Common myeloid progenitor, CD34-positive (primary cell): ENCODE measurements at regions not wholly inside any gene's neighbourhood (a gene's known extent, or its start where the extent isn't known, plus 50 kb on each side); places are given as distances from the start of the nearest gene placed in this dataset.

Source experiments
- CTCF ChIA-PET: fragments of 350-600 bp; sonication (Branson Sonifier 250); formaldehyde crosslinking; loops from one replicate; lab custom pipeline; 2021; ENCODE audit warnings: antibody characterized with exemption; lab: Charles Lee
- POLR2A ChIA-PET: fragments of 350-600 bp; sonication (Branson Sonifier 250); formaldehyde crosslinking; loops from one replicate; lab custom pipeline; 2021; ENCODE audit warnings: antibody characterized with exemption; lab: Charles Lee
- DNase-seq, 3 donors: peaks; one replicate each; pipeline versions ENCODE4 v3.0.0 to v3.0.0-alpha.2; 2013
- H3K27ac ChIP-seq, 2 experiments: 1 replicate in 1 of 2; 2 replicates in 1 of 2; pipeline ENCODE4 v1.7.0; 2013; ENCODE audit warnings: inconsistent platforms in 2 of 2, low read length in 2 of 2, mild to moderate bottlenecking in 2 of 2, low read depth in 1 of 2, moderate library complexity in 1 of 2; ENCODE audit not compliant: severe bottlenecking in 2 of 2, insufficient read depth in 1 of 2, poor library complexity in 1 of 2
- H3K27me3 ChIP-seq, 5 experiments: replicated peaks in 2 of 5; 1 replicate in 3 of 5; 2 replicates in 2 of 5; pipeline versions ENCODE4 v1.6.1 to v1.7.0; 2013; ENCODE audit warnings: low read length in 4 of 5, mild to moderate bottlenecking in 2 of 5, moderate library complexity in 2 of 5, inconsistent platforms in 1 of 5; ENCODE audit not compliant: insufficient read depth in 5 of 5, control insufficient read depth in 4 of 5
- H3K36me3 ChIP-seq, 4 experiments: 1 replicate in 2 of 4; 2 replicates in 2 of 4; pipeline versions ENCODE4 v1.6.1 to v1.7.0; 2013; ENCODE audit warnings: low read length in 3 of 4, control low read depth in 1 of 4, mild to moderate bottlenecking in 1 of 4; ENCODE audit not compliant: control insufficient read depth in 4 of 4, insufficient read depth in 4 of 4
- H3K4me1 ChIP-seq, 4 experiments: 1 replicate in 3 of 4; 2 replicates in 1 of 4; pipeline versions ENCODE4 v1.6.1 to v1.7.1; 2013; ENCODE audit warnings: low read length in 3 of 4, mild to moderate bottlenecking in 3 of 4, control low read depth in 1 of 4, inconsistent platforms in 1 of 4, moderate library complexity in 1 of 4; ENCODE audit not compliant: control insufficient read depth in 4 of 4, insufficient read depth in 4 of 4; ENCODE audit errors: control extremely low read depth in 1 of 4
- H3K4me3 ChIP-seq, 7 experiments: 1 replicate in 4 of 7; 2 replicates in 3 of 7; pipeline versions ENCODE4 v1.5.1 to v1.7.0; 2013; ENCODE audit warnings: mild to moderate bottlenecking in 7 of 7, low read length in 6 of 7, moderate library complexity in 6 of 7, inconsistent platforms in 2 of 7, low read depth in 2 of 7, control low read depth in 1 of 7; ENCODE audit not compliant: insufficient read depth in 4 of 7, control insufficient read depth in 1 of 7; ENCODE audit errors: extremely low read depth in 1 of 7
- H3K9me3 ChIP-seq, 5 experiments: 1 replicate in 4 of 5; 2 replicates in 1 of 5; pipeline versions ENCODE4 v1.6.1 to v1.7.1; 2013; ENCODE audit warnings: low read length in 4 of 5, mild to moderate bottlenecking in 2 of 5, inconsistent platforms in 1 of 5, low read depth in 1 of 5, moderate library complexity in 1 of 5; ENCODE audit not compliant: control insufficient read depth in 4 of 5, insufficient read depth in 2 of 5; ENCODE audit errors: control extremely low read depth in 1 of 5
- WGBS: methylation state at CpG from one replicate; pipeline ENCODE4 v1.1.5; 2013; ENCODE audit not compliant: insufficient coverage; 5-methylcytosine and 5-hydroxymethylcytosine counted together

DNA sequence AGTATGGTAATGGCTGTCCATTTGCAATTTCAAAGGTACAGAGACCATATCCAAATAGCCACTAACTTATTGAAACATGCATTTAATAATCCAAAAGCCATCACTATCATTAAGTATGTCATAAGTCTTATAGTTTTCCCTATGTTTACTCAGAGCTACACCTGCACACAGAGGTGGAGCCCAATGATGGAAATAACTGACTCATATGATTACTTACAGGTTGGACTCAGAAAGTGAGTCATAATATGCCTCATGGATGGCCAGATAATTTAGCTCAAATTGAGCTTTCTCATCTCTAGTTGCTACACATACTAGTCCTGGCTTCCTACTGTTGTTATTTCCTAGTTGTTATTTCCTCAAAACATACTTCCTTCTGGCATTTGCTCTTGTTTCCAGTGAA is 104.4 kb upstream of the KHDRBS2 start:
- CTCF ChIA-PET: interaction anchor here (0.6 kb wide), 1 partner anchor 12 kb away, joined by 3 read pairs; no protein-coding TSS in a partner anchor
- peak in 1 of 3 donors; percentile 13 for DNase-seq
- POLR2A ChIA-PET: no interaction called here
- Histone ChIP-seq H3K4me3 (no peak overlapping the region), H3K4me1 (peaks cover 0 to 7% (median 0%) of the 10 kb centered on the region in 4 experiments), H3K9me3 (no peaks in the 10 kb centered on the region), H3K27ac (no peak overlapping the region), H3K36me3 (no peaks in the 10 kb centered on the region), H3K27me3 (no peaks in the 10 kb centered on the region)

DNA sequence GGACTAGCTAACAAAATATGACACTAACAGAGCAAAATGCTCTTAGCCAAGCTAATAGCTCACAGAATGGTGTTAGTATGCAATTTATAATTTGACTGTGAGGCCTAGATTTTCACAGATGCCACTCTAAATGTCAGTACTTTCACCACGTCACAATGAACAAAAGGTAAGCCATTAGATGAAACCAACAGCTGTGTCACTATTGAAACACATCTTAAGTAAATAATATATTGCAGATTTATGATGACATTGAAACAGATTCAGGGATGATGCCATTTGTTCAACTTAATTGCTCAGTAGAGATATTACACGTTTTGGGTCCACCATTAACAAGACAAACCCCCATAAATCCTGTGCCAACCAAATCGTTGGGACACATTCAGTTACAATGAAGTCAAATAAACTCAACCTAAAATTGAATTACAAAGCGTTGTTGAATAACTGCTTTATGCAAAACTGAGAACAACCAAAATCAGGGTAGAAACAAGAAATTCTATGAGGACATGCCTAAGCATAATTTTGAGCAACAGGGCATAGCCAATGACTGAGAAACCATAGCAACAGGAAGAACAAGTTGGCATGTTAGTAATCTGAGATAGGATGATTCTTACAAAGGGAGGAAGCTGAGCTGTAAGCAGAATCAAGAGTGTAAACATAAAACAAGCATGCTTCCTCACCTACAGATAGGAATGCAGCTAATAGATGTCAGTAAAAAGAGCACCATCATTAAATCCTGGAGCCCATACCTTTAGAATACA is 85.6 kb upstream of the KHDRBS2 start:
- WGBS: 97% methylated on average over 3 of the region's 4 CpGs
- CTCF ChIA-PET: interaction anchor here (1.1 kb wide), 1 partner anchor 9 kb away, joined by 3 read pairs; no protein-coding TSS in a partner anchor

DNA sequence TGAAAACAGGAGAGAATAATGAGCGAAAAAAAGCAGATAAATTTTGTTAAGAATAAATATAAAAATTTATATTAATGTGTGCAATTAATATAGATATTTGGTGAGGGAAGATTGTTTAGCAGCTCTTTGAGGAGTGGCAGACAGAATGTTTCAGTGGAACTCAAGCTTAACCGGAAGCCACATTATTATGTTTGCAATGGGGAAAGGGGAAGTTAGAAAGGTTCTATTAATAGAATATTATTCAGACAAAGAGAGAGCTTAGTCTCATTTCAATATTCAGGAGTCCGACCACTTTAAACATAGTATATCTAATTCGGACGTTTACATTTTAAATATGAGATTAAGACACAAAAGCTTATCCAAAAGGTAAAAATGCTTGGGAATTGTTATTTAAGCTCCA is 81.6 kb upstream of the KHDRBS2 start:
- Histone ChIP-seq H3K36me3 (no peaks in the 10 kb centered on the region), H3K4me3 (peak overlapping the region in 5 of 7 experiments; percentile 35 to 66 (median 45)), H3K27me3 (no peaks in the 10 kb centered on the region), H3K4me1 (peaks cover 0 to 23% (median 12%) of the 10 kb centered on the region in 4 experiments), H3K27ac (peak overlapping the region in 1 of 2 experiments; percentile 82), H3K9me3 (peaks cover 0 to 2% (median 0%) of the 10 kb centered on the region in 5 experiments)
- ChIA-PET POLR2A (no interaction called here), CTCF (no interaction called here)
- no CpG with 5 or more reads among the region's 5 CpGs for WGBS
- peak; percentile 46 to 90 (median 81) for DNase-seq

More for the DNA sequence above, 85.6 kb upstream of the KHDRBS2 start:
- no peak overlapping the region for H3K27ac ChIP-seq
- peaks cover 0 to 23% (median 12%) of the 10 kb centered on the region in 4 experiments for H3K4me1 ChIP-seq
- no peak overlapping the region for H3K4me3 ChIP-seq
- DNase-seq: peak in 2 of 3 donors; percentile 22 to 33
- no peaks in the 10 kb centered on the region for H3K36me3 ChIP-seq
- no peaks in the 10 kb centered on the region for H3K27me3 ChIP-seq
- H3K9me3 ChIP-seq: peaks cover 0 to 4% (median 0%) of the 10 kb centered on the region in 5 experiments
- POLR2A ChIA-PET: no interaction called here

DNA sequence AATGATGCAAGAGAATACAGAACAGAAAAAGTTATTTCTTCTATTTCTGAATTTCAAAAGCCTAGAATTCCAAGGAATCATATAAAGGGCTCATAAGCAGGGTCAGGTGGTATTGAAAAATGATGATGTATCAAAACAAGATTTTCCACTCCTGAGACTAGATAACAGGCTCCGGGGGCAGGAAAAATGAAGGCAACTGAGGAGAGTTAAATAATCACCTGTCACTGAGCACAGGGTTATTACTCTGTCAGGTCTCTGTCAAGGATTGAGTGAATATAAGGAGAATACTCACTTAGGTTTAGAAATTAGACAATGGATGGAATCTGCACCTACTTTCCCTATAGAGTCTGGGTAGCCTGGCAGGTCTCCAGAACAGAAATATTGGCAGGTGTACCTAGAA is 76.1 kb upstream of the KHDRBS2 start:
- CTCF ChIA-PET: no interaction called here

DNA sequence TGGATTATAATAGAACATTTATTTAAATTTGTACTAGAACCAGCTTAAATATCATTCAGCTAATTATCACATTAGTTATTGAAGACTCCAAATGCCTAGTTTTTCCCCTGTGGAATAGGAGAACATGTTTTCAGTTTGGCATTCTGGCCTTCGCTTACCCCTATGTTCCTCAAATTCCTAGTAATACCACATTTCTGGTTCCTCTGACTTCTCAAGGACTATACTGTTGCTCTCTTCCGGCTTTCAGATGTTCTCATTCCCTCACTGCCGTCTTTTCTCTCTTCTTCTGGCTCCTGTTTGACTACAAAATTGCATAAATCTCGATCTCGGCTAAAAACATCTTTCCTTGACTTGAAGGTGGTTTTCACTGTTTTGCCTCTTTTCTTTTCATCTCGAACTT is 71.8 kb upstream of the KHDRBS2 start:
- H3K27me3 ChIP-seq: no peaks in the 10 kb centered on the region
- H3K4me1 ChIP-seq: peaks cover 0 to 6% (median 1%) of the 10 kb centered on the region in 4 experiments
- ChIA-PET POLR2A (no interaction called here), CTCF (no interaction called here)
- peak overlapping the region in 4 of 7 experiments; percentile 13 to 37 (median 29) for H3K4me3 ChIP-seq
- no peaks in the 10 kb centered on the region for H3K9me3 ChIP-seq
- H3K27ac ChIP-seq: peak overlapping the region in 1 of 2 experiments; percentile 36
- DNase-seq: peak in 2 of 3 donors; percentile 20 to 34
- no peaks in the 10 kb centered on the region for H3K36me3 ChIP-seq
- WGBS: 13% methylated on average over 5 of the region's 6 CpGs

More for the DNA sequence above, 76.1 kb upstream of the KHDRBS2 start:
- no peak overlapping the region for H3K4me3 ChIP-seq
- POLR2A ChIA-PET: no interaction called here
- peaks cover 0 to 10% (median 5%) of the 10 kb centered on the region in 4 experiments for H3K4me1 ChIP-seq
- H3K27me3 ChIP-seq: no peaks in the 10 kb centered on the region
- no peaks in the 10 kb centered on the region for H3K36me3 ChIP-seq
- H3K27ac ChIP-seq: no peak overlapping the region
- no peak for DNase-seq
- H3K9me3 ChIP-seq: no peaks in the 10 kb centered on the region
- 100% methylated on average over 1 of the region's 1 CpG for WGBS

DNA sequence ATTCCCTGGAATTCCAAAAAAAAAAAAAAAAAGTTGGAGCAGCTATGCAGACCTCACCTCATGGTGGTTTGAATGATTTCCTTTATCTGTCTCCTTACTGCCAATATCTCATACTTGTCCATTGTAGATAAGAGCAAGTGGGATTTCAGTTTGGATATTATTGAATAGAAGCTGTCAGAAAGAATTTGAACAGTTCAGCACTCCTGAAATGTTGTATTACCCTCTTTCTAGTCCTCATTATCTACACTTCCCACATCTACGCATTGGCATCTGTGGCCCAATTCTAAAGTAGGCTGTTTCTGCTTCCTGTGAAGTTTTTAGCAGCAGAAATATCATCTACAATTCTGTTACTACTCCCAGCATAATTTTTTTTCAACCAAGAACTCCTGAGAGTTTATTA is 68.2 kb upstream of the KHDRBS2 start:
- ChIA-PET POLR2A (no interaction called here), CTCF (no interaction called here)
- no peaks in the 10 kb centered on the region for H3K9me3 ChIP-seq
- no peaks in the 10 kb centered on the region for H3K27me3 ChIP-seq
- no peaks in the 10 kb centered on the region for H3K36me3 ChIP-seq
- H3K4me1 ChIP-seq: peaks cover 0 to 6% (median 1%) of the 10 kb centered on the region in 4 experiments
- no CpG with 5 or more reads among the region's 1 CpG for whole genome bisulfite sequencing
- no peak overlapping the region for H3K27ac ChIP-seq
- no peak overlapping the region for H3K4me3 ChIP-seq
- DNase-seq: no peak

DNA sequence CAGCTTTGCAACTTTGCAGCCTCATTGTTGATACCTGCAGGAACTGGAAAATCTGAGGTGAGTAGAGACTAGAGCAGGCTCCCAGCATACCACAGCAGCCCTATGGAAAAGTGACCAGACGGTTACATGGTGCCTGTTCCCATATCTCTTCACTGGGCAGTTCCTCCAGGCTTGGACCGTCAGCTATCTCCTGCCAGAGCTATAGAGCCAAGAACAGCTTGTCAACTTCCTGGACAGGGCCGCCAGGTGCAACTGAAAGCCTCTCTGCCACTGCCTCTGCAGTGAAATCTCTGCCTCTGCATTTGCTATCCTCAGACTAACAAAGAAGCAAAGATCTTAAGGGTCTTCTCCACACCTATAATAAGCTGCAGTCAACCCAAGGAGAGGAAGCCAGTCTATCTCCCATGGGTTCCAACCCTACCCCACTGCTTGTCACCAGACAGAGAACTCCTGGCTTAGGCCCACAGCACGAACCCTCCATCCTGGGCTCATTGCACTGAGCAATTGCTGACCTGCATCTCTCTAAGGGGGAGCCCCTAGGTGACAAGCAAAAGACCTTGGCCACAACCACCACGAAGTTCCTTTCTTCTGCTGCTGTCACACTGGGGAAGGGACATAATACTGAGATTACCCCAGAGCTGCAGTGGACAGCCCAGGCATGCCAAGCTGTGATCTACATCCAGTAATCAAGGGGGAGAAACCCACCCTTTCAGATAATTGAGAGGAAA is 60.1 kb upstream of the KHDRBS2 start:
- ChIA-PET POLR2A (no interaction called here), CTCF (no interaction called here)
- WGBS: 95% methylated on average over 3 of the region's 5 CpGs
- no peak for DNase-seq
- no peaks in the 10 kb centered on the region for H3K36me3 ChIP-seq
- H3K4me3 ChIP-seq: no peak overlapping the region
- no peaks in the 10 kb centered on the region for H3K4me1 ChIP-seq
- no peaks in the 10 kb centered on the region for H3K9me3 ChIP-seq
- no peaks in the 10 kb centered on the region for H3K27me3 ChIP-seq
- H3K27ac ChIP-seq: no peak overlapping the region
